ENCODE measurements at regions not wholly inside any gene's neighbourhood (a gene's known extent, or its start where the extent isn't known, plus 50 kb on each side); places are given as distances from the start of the nearest gene placed in this dataset.
"Not testable (repeated sequence)": the region's sequence is repeated elsewhere in the genome, so short reads cannot be mapped to it uniquely, and the experiment has no call there.

GRCh38 chr1:228994676-228995594, 259.7 kb downstream of the RHOU start:
- DNase-seq, result no peak

- no peak for DNase-seq
These were observed 261.0 kb downstream of the RHOU start for GRCh38 chr1:228996281-228996680.

GRCh38 chr1:228997721-228998144, 262.5 kb downstream of the RHOU start:
- DNase-seq, result no peak

GRCh38 chr1:228998179-228998578, 262.9 kb downstream of the RHOU start:
- DNase-seq, result no peak

- no peak for DNase-seq
These were observed 264.3 kb downstream of the RHOU start for GRCh38 chr1:228999446-229000170.

- DNase-seq, result no peak
These were observed 264.9 kb downstream of the RHOU start for GRCh38 chr1:229000187-229000586.

GRCh38 chr1:229001467-229002011, 266.3 kb downstream of the RHOU start:
- DNase-seq, result no peak

- no peak for DNase-seq
These were observed 266.8 kb downstream of the RHOU start for GRCh38 chr1:229002037-229002436.

- no peak for DNase-seq
These were observed 267.2 kb downstream of the RHOU start for GRCh38 chr1:229002451-229002960.

- no peak for DNase-seq
These were observed 267.5 kb upstream of the RAB4A start for GRCh38 chr1:229003233-229004031.

- no peak for DNase-seq
These were observed 266.7 kb upstream of the RAB4A start for GRCh38 chr1:229004066-229004833.

- DNase-seq, result no peak
These were observed 265.8 kb upstream of the RAB4A start for GRCh38 chr1:229005097-229005496.

- no peak for DNase-seq
These were observed 265.4 kb upstream of the RAB4A start for GRCh38 chr1:229005556-229005955.

GRCh38 chr1:229006121-229006870, 264.6 kb upstream of the RAB4A start:
- DNase-seq, result no peak

GRCh38 chr1:229007167-229007566, 263.7 kb upstream of the RAB4A start:
- no peak for DNase-seq

GRCh38 chr1:229007701-229008100, 263.2 kb upstream of the RAB4A start:
- no peak for DNase-seq

- DNase-seq, result not testable (repeated sequence)
These were observed 262.6 kb upstream of the RAB4A start for GRCh38 chr1:229008347-229008746.

- DNase-seq, result no peak
These were observed 259.9 kb upstream of the RAB4A start for GRCh38 chr1:229011022-229011421.

GRCh38 chr1:229012823-229013222, 258.1 kb upstream of the RAB4A start:
- no peak for DNase-seq

GRCh38 chr1:229013981-229014380, 256.9 kb upstream of the RAB4A start:
- DNase-seq, result no peak

- no peak for DNase-seq
These were observed 255.1 kb upstream of the RAB4A start for GRCh38 chr1:229015806-229016205.
